CD4-positive, alpha-beta T cell treated with Interferon gamma for 1 hour (primary cell): ENCODE measurements at regions not wholly inside any gene's neighbourhood (a gene's known extent, or its start where the extent isn't known, plus 50 kb on each side); places are given as distances from the start of the nearest gene placed in this dataset.

Experiments used
- DNase-seq: peaks from one replicate; pipeline ENCODE4 v3.0.0-alpha.2; 2020

DNA sequence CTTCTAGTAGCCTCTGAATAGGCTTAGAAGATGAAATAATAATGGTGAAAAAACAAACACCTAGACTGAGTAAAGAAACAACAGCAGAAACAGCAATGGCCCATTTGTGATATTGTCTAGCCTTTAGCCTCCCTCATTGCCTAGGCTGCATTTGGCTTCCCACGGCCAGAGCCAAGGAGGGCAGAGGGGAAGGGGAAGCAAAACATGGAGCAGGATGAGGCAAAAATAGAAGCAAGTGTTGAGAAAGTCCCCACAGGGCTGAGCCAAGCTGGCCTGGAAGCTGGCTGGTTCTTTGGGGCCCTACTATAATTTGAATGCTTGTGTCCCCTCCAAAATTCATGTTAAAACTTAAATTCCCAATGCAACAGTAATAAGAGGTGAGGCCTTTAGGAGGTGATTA lies 60.2 kb upstream of the KSR1 start:
- DNase-seq: no peak

DNA sequence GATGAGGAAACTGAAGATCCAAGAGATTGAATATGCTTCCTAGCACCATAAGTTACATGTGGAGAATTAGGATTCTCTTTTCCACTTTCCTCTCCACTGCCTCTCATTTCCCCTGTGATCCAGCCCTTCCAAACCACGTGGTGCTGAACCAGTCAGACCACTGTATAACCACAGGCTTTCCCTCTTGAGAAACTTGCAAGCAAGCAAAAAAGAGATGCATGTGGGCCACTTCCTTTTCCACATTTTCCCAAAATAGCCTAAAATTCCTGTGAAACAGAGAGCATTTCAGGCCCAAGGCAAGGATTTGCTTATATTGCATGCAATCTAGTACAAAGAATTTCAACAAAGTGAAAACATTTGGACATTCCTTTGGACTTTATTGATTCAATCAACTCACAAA lies 59.3 kb upstream of the KSR1 start:
- DNase-seq: no peak

DNA sequence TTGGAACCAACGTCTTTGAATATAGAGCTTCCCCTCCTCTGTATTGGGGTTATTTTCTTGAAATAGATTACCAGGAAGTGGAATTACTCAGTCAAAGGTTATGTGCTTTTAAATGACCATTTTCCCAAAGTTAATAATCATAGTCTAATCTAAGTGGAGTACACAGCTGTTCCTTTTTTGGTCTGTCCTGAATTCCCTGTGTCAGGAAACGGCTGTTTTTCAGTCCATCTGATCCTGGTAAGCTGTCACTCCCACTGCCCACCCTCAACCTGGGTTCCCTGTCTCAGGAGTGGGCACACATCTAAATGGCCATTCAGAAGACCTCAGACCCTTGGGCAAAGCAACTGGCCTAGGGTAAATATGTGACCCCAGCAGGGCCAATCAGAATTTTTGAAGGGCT lies 57.6 kb upstream of the KSR1 start:
- DNase-seq: no peak

DNA sequence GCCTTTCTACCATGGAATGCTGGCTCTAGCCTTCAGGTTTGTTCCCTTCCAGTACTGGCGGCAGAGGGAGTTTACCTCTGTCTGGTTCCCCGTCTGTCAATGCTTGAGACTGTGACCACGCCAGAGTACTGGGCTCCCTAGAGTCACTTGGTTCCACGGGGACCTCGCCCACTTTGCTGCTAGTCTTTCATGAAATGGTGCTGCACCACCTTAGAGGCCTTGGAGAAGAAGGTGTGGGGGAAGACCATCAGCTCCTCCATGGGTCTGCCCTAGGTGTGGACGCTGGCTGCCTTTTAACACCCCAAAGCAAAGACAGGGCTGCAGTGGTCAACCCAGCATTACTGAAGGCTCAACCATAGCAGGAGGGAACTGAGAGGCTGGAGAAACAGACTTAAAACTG lies 55.3 kb upstream of the KSR1 start:
- no peak for DNase-seq

DNA sequence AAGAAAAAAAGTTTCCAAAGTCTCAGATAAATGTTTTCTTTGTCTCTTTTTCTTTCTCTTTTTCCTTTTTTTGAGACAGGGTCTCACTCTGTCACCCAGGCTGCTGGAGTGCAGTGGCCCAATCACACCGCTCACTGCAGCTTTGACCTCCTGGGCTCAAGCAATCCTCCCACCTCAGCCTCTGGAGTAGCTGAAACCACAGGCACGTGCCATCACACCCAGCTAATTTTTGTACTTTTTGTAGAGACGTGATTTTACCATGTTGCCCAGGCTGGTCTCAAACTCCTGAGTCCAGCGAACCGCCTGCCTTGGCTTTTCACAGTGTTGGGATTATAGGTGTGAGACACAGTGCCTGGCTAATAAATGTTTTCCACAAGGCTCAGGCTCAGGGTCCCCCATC lies 53.3 kb upstream of the KSR1 start:
- DNase-seq: no peak

DNA sequence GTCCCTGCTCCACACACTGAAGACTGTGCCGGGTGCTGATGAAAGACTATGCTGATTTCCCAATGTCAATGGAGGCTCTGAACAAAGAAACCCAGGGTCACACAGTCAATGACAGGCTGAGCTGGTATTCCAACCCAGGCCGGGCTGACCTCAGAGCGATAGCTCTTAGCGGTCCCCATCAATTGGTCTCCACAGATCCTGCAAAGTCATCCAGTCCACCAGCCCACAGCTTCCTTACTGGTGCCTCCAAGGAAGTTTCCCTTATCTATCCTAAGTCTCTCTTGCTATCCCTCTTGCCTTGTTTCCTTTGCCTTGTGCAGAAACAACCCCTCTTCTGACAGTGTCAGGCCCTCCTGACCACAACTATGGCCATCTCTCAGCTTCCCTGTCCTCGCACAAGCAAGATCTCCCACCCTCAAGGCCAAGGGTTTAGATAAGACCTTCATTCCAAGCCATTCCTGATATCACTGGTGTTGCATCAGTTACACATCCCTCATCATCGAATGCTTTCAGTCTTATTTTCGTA lies 52.7 kb upstream of the KSR1 start:
- DNase-seq: no peak

DNA sequence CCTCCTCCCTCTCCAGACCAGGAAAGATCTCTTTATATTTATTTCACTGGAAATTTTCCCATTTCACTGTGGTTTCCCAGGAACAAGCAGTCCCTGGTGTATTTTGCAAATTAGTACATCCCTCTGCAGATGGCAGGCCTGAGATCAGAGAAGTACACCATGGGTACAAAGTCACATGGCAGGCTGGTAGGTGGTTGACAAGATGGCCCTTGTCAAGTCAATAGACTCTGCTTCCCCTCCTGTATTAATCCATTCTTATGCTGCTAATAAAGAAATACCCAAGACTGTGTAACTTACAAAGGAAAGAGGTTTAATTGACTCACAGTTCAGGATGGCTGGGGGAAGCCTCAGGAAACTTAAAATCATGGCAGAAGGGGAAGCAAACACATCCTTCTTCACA lies 51.6 kb upstream of the KSR1 start:
- DNase-seq: no peak
